ENCODE measurements at regions not wholly inside any gene's neighbourhood (a gene's known extent, or its start where the extent isn't known, plus 50 kb on each side); places are given as distances from the start of the nearest gene placed in this dataset.

GRCh38 chr6:95802978-95803377 lies 212.8 kb upstream of the FUT9 start:
- Histone ChIP-seq H3K4me2 (ENCODE audit: low read length) (no peak overlapping the region), H3K36me3 (replicated peaks; ENCODE audit: low read depth, low read length) (no peaks in the 10 kb centered on the region), H3K79me2 (ENCODE audit: low read length) (no peaks in the 10 kb centered on the region), H3K4me1 (ENCODE audit: low read length) (peaks cover 7% of the 10 kb centered on the region; the same call in 1 of the 2 replicates), H3K27ac (ENCODE audit: low read length) (no peak overlapping the region), H2AFZ (ENCODE audit: low read depth, low read length) (no peak overlapping the region), H3K27me3 (ENCODE audit: low read depth, low read length) (no peaks in the 10 kb centered on the region), H4K20me1 (ENCODE audit: insufficient read depth, low read length) (no peaks in the 10 kb centered on the region), H3K9me3 (ENCODE audit: insufficient read depth, low read length) (no peaks in the 10 kb centered on the region), H3K9ac (ENCODE audit: low read length) (no peak overlapping the region), H3K4me3 (ENCODE audit: low read length) (no peak overlapping the region)
- TF ChIP-seq CTCF (IDR thresholded peaks at IDR 0.05; ENCODE audit: low read depth, low read length), result no peak
- TF ChIP-seq EZH2phosphoT487 (IDR thresholded peaks at IDR 0.05; ENCODE audit: low read depth), result no peak

GRCh38 chr6:95803889-95804288 lies 211.9 kb upstream of the FUT9 start:
- Histone ChIP-seq H3K9ac (ENCODE audit: low read length) (no peak overlapping the region), H2AFZ (ENCODE audit: low read depth, low read length) (no peak overlapping the region), H3K9me3 (ENCODE audit: insufficient read depth, low read length) (no peaks in the 10 kb centered on the region), H3K27ac (ENCODE audit: low read length) (no peak overlapping the region), H3K27me3 (ENCODE audit: low read depth, low read length) (no peaks in the 10 kb centered on the region), H3K4me3 (ENCODE audit: low read length) (no peak overlapping the region), H4K20me1 (ENCODE audit: insufficient read depth, low read length) (no peaks in the 10 kb centered on the region), H3K36me3 (replicated peaks; ENCODE audit: low read depth, low read length) (no peaks in the 10 kb centered on the region), H3K4me1 (ENCODE audit: low read length) (peaks cover 7% of the 10 kb centered on the region; the same call in 1 of the 2 replicates), H3K79me2 (ENCODE audit: low read length) (no peaks in the 10 kb centered on the region), H3K4me2 (ENCODE audit: low read length) (no peak overlapping the region)
- no peak for TF ChIP-seq CTCF (IDR thresholded peaks at IDR 0.05; ENCODE audit: low read depth, low read length)
- no peak for TF ChIP-seq EZH2phosphoT487 (IDR thresholded peaks at IDR 0.05; ENCODE audit: low read depth)

GRCh38 chr6:95804847-95805541 lies 210.8 kb upstream of the FUT9 start:
- Histone ChIP-seq H3K27me3 (ENCODE audit: low read depth, low read length) (no peaks in the 10 kb centered on the region), H3K4me1 (ENCODE audit: low read length) (peaks cover 7% of the 10 kb centered on the region; the same call in 1 of the 2 replicates), H3K4me3 (ENCODE audit: low read length) (no peak overlapping the region), H4K20me1 (ENCODE audit: insufficient read depth, low read length) (no peaks in the 10 kb centered on the region), H3K9ac (ENCODE audit: low read length) (no peak overlapping the region), H3K27ac (ENCODE audit: low read length) (no peak overlapping the region), H2AFZ (ENCODE audit: low read depth, low read length) (no peak overlapping the region), H3K9me3 (ENCODE audit: insufficient read depth, low read length) (no peaks in the 10 kb centered on the region), H3K4me2 (ENCODE audit: low read length) (no peak overlapping the region), H3K79me2 (ENCODE audit: low read length) (no peaks in the 10 kb centered on the region), H3K36me3 (replicated peaks; ENCODE audit: low read depth, low read length) (no peaks in the 10 kb centered on the region)
- TF ChIP-seq EZH2phosphoT487 (IDR thresholded peaks at IDR 0.05; ENCODE audit: low read depth) (no peak), CTCF (IDR thresholded peaks at IDR 0.05; ENCODE audit: low read depth, low read length) (no peak)

- H3K4me2 ChIP-seq (ENCODE audit: low read length), result no peak overlapping the region
- H3K79me2 ChIP-seq (ENCODE audit: low read length), result no peaks in the 10 kb centered on the region
- no peak for TF ChIP-seq EZH2phosphoT487 (IDR thresholded peaks at IDR 0.05; ENCODE audit: low read depth)
- no peak for TF ChIP-seq CTCF (IDR thresholded peaks at IDR 0.05; ENCODE audit: low read depth, low read length)
- no peak overlapping the region for H3K4me3 ChIP-seq (ENCODE audit: low read length)
- peaks cover 7% of the 10 kb centered on the region; the same call in 1 of the 2 replicates for H3K4me1 ChIP-seq (ENCODE audit: low read length)
- no peaks in the 10 kb centered on the region for H3K27me3 ChIP-seq (ENCODE audit: low read depth, low read length)
- no peaks in the 10 kb centered on the region for H3K36me3 ChIP-seq (replicated peaks; ENCODE audit: low read depth, low read length)
- no peaks in the 10 kb centered on the region for H3K9me3 ChIP-seq (ENCODE audit: insufficient read depth, low read length)
- no peak overlapping the region for H3K27ac ChIP-seq (ENCODE audit: low read length)
- no peaks in the 10 kb centered on the region for H4K20me1 ChIP-seq (ENCODE audit: insufficient read depth, low read length)
- no peak overlapping the region for H3K9ac ChIP-seq (ENCODE audit: low read length)
- no peak overlapping the region for H2AFZ ChIP-seq (ENCODE audit: low read depth, low read length)
These were observed 210.1 kb upstream of the FUT9 start for GRCh38 chr6:95805699-95806098.

Measured in OCI-LY3 (cell line).